SK-N-MC (cell line): ENCODE measurements at regions not wholly inside any gene's neighbourhood (a gene's known extent, or its start where the extent isn't known, plus 50 kb on each side); places are given as distances from the start of the nearest gene placed in this dataset.

ENCODE experiments used
- FOXP2 ChIP-seq: optimal IDR thresholded peaks from 2 replicates; pipeline ENCODE3; 2011; ENCODE audit warnings: mild to moderate bottlenecking, moderate library complexity; ENCODE audit not compliant: insufficient read depth; ENCODE audit errors: extremely low read length, control extremely low read depth
- POLR2AphosphoS5 ChIP-seq: IDR thresholded peaks from 2 replicates; pipeline ENCODE4 v1.6.1; 2012; ENCODE audit warnings: mild to moderate bottlenecking, low read depth, low read length, borderline replicate concordance

DNA sequence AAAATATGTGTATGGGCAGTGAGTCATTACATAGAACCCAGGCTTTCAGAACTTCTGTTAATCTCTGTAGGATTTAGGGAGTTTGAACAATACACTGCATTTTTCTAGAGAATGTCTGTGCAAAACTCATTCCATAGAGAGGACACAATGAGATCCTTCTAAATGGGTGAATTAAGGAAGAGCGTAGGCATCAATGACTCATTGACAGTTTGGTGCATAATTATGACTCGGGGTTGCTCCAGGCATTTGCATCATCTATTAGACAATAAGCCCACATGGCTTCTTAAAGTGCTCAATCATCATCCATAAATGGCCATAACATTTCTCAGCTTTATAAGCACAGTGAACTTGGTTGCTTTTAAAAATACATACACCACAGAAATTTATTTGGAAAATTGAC is 625.5 kb downstream of the CDH26 start:
- TF ChIP-seq POLR2AphosphoS5 (no peak), FOXP2 (no peak)
